NT2/D1 (cell line): ENCODE measurements at regions not wholly inside any gene's neighbourhood (a gene's known extent, or its start where the extent isn't known, plus 50 kb on each side); places are given as distances from the start of the nearest gene placed in this dataset.

Experiments
- YY1 ChIP-seq: IDR thresholded peaks from 2 replicates; pipeline ENCODE4 v1.6.1; 2011; ENCODE audit not compliant: insufficient read length, insufficient read depth
- ZNF274 ChIP-seq: IDR thresholded peaks from 2 replicates; pipeline ENCODE4 v1.6.1; 2011; ENCODE audit warnings: mild to moderate bottlenecking, low read depth, low read length

- TF ChIP-seq ZNF274 (no peak), YY1 (no peak)
Observed at GRCh38 chr2:171230176-171230575, 69.5 kb upstream of the TLK1 start.
